PC-3 (cell line): ENCODE measurements at regions not wholly inside any gene's neighbourhood (a gene's known extent, or its start where the extent isn't known, plus 50 kb on each side); places are given as distances from the start of the nearest gene placed in this dataset.

Experiments used
- ATAC-seq: fragments of 200-7000 bp; cut with Tn5 transposase; 2 replicates; pipeline ENCODE4 v1.9.1; 2020; ENCODE audit warnings: mild to moderate bottlenecking, moderate library complexity
- BruUV-seq: library from RNA; stranded (reverse); fragments of 400-500 nt; replicated peaks from 2 replicates; lab custom pipeline; 2021; lab: Mats Ljungman, UMichigan
- CTCF ChIA-PET: fragments of 300-600 bp; sonication (Branson Sonifier 250); formaldehyde crosslinking; loops from one replicate; lab custom pipeline; 2022; ENCODE audit warnings: antibody characterized with exemption; lab: Charles Lee
- POLR2A ChIA-PET: fragments of 300-600 bp; sonication (Branson Sonifier 250); formaldehyde crosslinking; loops from one replicate; lab custom pipeline; 2022; ENCODE audit warnings: antibody characterized with exemption; ENCODE audit not compliant: unreplicated experiment; lab: Charles Lee
- DNase-seq: peaks from one replicate; pipeline ENCODE4 v3.0.0-alpha.2; 2015
- H2AFZ ChIP-seq: fragments of 300-600 bp; sonication (generic); 2 replicates; pipeline ENCODE4 v1.6.0; 2016; ENCODE audit warnings: antibody characterized with exemption, low read length
- H3F3A ChIP-seq: fragments of 300-600 bp; sonication (generic); one replicate; pipeline ENCODE4 v1.6.0; 2017; ENCODE audit warnings: antibody characterized with exemption, low read length, control low read depth, mild to moderate bottlenecking; ENCODE audit not compliant: unreplicated experiment
- H3K27ac ChIP-seq: fragments of 300-600 bp; sonication (generic); 2 replicates; pipeline ENCODE4 v1.5.1; 2016; ENCODE audit warnings: mild to moderate bottlenecking, low read length
- H3K27me3 ChIP-seq: fragments of 300-600 bp; sonication (generic); 2 replicates; pipeline ENCODE4 v1.6.1; 2016; ENCODE audit warnings: low read length, mixed read lengths
- H3K36me3 ChIP-seq: fragments of 300-600 bp; sonication (generic); 2 replicates; pipeline ENCODE4 v1.6.1; 2016; ENCODE audit warnings: low read depth, mixed run types, low read length, mixed read lengths
- H3K4me1 ChIP-seq: fragments of 300-600 bp; sonication (generic); 2 replicates; pipeline ENCODE4 v1.5.1; 2016; ENCODE audit warnings: low read length; ENCODE audit not compliant: insufficient read depth
- H3K4me2 ChIP-seq: fragments of 300-600 bp; sonication (generic); 2 replicates; pipeline ENCODE4 v1.6.0; 2016; ENCODE audit warnings: low read length
- H3K4me3 ChIP-seq: fragments of 300-600 bp; sonication (generic); 2 replicates; pipeline ENCODE4 v1.5.1; 2016; ENCODE audit warnings: mild to moderate bottlenecking, low read length, mixed read lengths
- H3K79me2 ChIP-seq: fragments of 300-600 bp; sonication (generic); 2 replicates; pipeline ENCODE4 v1.6.1; 2017; ENCODE audit warnings: low read length, mixed read lengths
- H3K9ac ChIP-seq: fragments of 300-600 bp; sonication (generic); 2 replicates; pipeline ENCODE4 v1.6.0; 2016; ENCODE audit warnings: mild to moderate bottlenecking, low read length
- H3K9me2 ChIP-seq: fragments of 300-600 bp; sonication (generic); replicated peaks from 2 replicates; pipeline ENCODE4 v1.6.1; 2016; ENCODE audit warnings: mixed run types, low read length, mixed read lengths
- H3K9me3 ChIP-seq: fragments of 300-600 bp; sonication (generic); 2 replicates; pipeline ENCODE4 v1.6.1; 2016; ENCODE audit warnings: low read length, mixed read lengths
- H4K20me1 ChIP-seq: fragments of 300-600 bp; sonication (generic); 2 replicates; pipeline ENCODE4 v1.6.1; 2016; ENCODE audit warnings: low read length, mixed read lengths
- CTCF ChIP-seq: fragments of 300-600 bp; sonication (generic); conservative IDR thresholded peaks from 2 replicates; pipeline ENCODE4 v1.5.1; 2017; ENCODE audit warnings: antibody characterized with exemption, low read depth, mild to moderate bottlenecking, low read length
- EZH2 ChIP-seq: fragments of 300-600 bp; sonication (generic); IDR thresholded peaks from one replicate; pipeline ENCODE4 v1.6.1; 2017; ENCODE audit warnings: antibody characterized with exemption, mild to moderate bottlenecking, low read length; ENCODE audit not compliant: unreplicated experiment
- EZH2phosphoT487 ChIP-seq: fragments of 300-600 bp; sonication (generic); IDR thresholded peaks from 2 replicates; pipeline ENCODE4 v1.6.1; 2018; ENCODE audit warnings: mild to moderate bottlenecking, antibody characterized with exemption, low read length, borderline replicate concordance
- intact Hi-C: fragments of 100-400 bp; cut with micrococcal nuclease; formaldehyde crosslinking; loops from 2 replicates; pipeline ENCODE4 v1.9.0; 2023

GRCh38 chr3:168333410-168333935, 237.7 kb upstream of the GOLIM4 start:
- H3K4me1 ChIP-seq = no peaks in the 10 kb centered on the region
- ATAC-seq (no peak), DNase-seq (no peak)
- no peaks in the 10 kb centered on the region for H3K79me2 ChIP-seq
- no peak overlapping the region for H3K4me3 ChIP-seq
- no peaks in the 10 kb centered on the region for H3K9me2 ChIP-seq
- H3K27me3 ChIP-seq = no peaks in the 10 kb centered on the region
- ChIA-PET POLR2A (no interaction called here), CTCF (no interaction called here)
- H3K9ac ChIP-seq = no peak overlapping the region
- H2AFZ ChIP-seq = no peak overlapping the region
- no TSS peak for BruUV-seq
- no peaks in the 10 kb centered on the region for H3F3A ChIP-seq
- intact Hi-C loops = no loop called here
- no peak overlapping the region for H3K27ac ChIP-seq
- no peaks in the 10 kb centered on the region for H3K9me3 ChIP-seq
- no peaks in the 10 kb centered on the region for H3K36me3 ChIP-seq
- H3K4me2 ChIP-seq = no peak overlapping the region
- TF ChIP-seq EZH2 = no peak
- H4K20me1 ChIP-seq = no peaks in the 10 kb centered on the region

GRCh38 chr3:168331756-168332155, 236.0 kb upstream of the GOLIM4 start:
- no peak overlapping the region for H3K9ac ChIP-seq
- no peaks in the 10 kb centered on the region for H3K36me3 ChIP-seq
- no peak overlapping the region for H2AFZ ChIP-seq
- H3K4me2 ChIP-seq = no peak overlapping the region
- no peaks in the 10 kb centered on the region for H3K9me3 ChIP-seq
- H3K27me3 ChIP-seq = no peaks in the 10 kb centered on the region
- ATAC-seq (no peak), DNase-seq (no peak)
- ChIA-PET POLR2A (no interaction called here), CTCF (no interaction called here)
- no TSS peak for BruUV-seq
- no peak overlapping the region for H3K27ac ChIP-seq
- intact Hi-C loops = no loop called here
- no peaks in the 10 kb centered on the region for H3K9me2 ChIP-seq
- TF ChIP-seq EZH2phosphoT487 (no peak), EZH2 (no peak), CTCF (no peak)
- H3F3A ChIP-seq = no peaks in the 10 kb centered on the region
- H4K20me1 ChIP-seq = no peaks in the 10 kb centered on the region
- H3K4me1 ChIP-seq = no peaks in the 10 kb centered on the region
- H3K4me3 ChIP-seq = no peak overlapping the region
- no peaks in the 10 kb centered on the region for H3K79me2 ChIP-seq

GRCh38 chr3:168330983-168331382, 235.3 kb upstream of the GOLIM4 start:
- ATAC-seq (no peak), DNase-seq (no peak)
- no peak for TF ChIP-seq CTCF
- TF ChIP-seq EZH2 = no peak
- TF ChIP-seq EZH2phosphoT487 = no peak
- Histone ChIP-seq H3K4me1 (no peaks in the 10 kb centered on the region), H3K4me2 (no peak overlapping the region), H3K27ac (no peak overlapping the region), H3K9me3 (no peaks in the 10 kb centered on the region), H3K9ac (no peak overlapping the region), H3K4me3 (no peak overlapping the region), H3K36me3 (no peaks in the 10 kb centered on the region), H2AFZ (no peak overlapping the region), H3K79me2 (no peaks in the 10 kb centered on the region), H3K27me3 (no peaks in the 10 kb centered on the region), H3F3A (no peaks in the 10 kb centered on the region), H4K20me1 (no peaks in the 10 kb centered on the region), H3K9me2 (no peaks in the 10 kb centered on the region)
- CTCF ChIA-PET = no interaction called here
- intact Hi-C loops = no loop called here
- POLR2A ChIA-PET = interaction anchor here (0.5 kb wide), 1 partner anchor 1415 kb away, joined by 4 read pairs; no protein-coding TSS in a partner anchor
- no TSS peak for BruUV-seq
